ENCODE measurements at regions not wholly inside any gene's neighbourhood (a gene's known extent, or its start where the extent isn't known, plus 50 kb on each side); places are given as distances from the start of the nearest gene placed in this dataset.
"Not testable (repeated sequence)": the region's sequence is repeated elsewhere in the genome, so short reads cannot be mapped to it uniquely, and the experiment has no call there.

DNA sequence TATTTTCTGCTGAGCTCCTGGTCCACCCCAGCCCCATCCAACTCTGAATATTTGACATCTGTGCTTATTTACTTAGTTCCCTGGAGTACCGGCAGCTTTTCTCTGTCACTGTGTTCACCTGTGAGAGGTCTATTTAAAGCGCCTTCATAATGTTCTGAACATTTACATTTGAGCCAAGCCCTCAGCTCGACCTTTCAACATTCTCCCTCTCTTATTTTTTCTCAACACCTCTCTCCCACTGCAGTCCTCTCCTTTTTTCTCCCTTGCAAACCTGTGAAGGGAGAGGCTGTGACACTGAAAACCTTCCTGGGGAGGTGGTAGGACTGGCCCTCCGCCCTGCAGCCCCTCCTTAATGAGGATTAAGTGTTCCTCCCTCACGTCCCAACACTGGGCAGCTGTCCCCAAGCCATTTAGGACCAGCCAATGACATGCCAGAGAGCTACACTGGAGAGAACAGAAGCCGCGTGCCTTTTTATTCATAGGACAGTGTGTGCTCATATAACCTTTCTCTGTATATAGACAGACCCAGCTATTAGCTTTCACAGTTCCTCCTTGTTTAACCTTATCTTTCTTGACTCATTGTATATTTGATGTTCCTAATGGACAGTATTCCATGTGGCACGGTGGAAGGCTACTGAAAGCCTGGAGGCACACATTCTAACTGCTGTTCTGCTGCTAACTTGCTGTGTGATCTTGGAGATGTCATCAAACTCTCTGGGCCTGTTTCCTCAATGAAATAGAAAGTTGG is 134.8 kb downstream of the NUFIP1 start:
- no peak for DNase-seq (ENCODE audit: low spot score)
- TF ChIP-seq, protein P1, sequence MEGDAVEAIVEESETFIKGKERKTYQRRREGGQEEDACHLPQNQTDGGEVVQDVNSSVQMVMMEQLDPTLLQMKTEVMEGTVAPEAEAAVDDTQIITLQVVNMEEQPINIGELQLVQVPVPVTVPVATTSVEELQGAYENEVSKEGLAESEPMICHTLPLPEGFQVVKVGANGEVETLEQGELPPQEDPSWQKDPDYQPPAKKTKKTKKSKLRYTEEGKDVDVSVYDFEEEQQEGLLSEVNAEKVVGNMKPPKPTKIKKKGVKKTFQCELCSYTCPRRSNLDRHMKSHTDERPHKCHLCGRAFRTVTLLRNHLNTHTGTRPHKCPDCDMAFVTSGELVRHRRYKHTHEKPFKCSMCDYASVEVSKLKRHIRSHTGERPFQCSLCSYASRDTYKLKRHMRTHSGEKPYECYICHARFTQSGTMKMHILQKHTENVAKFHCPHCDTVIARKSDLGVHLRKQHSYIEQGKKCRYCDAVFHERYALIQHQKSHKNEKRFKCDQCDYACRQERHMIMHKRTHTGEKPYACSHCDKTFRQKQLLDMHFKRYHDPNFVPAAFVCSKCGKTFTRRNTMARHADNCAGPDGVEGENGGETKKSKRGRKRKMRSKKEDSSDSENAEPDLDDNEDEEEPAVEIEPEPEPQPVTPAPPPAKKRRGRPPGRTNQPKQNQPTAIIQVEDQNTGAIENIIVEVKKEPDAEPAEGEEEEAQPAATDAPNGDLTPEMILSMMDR (IDR thresholded peaks at IDR 0.05; ENCODE audit: borderline replicate concordance, control extremely low read depth, extremely low read depth, insufficient read depth, missing control alignments), result no peak
- in situ Hi-C loops (cut with MboI; ENCODE audit: low sequenced_read_pairs, unreplicated experiment), result no loop called here

DNA sequence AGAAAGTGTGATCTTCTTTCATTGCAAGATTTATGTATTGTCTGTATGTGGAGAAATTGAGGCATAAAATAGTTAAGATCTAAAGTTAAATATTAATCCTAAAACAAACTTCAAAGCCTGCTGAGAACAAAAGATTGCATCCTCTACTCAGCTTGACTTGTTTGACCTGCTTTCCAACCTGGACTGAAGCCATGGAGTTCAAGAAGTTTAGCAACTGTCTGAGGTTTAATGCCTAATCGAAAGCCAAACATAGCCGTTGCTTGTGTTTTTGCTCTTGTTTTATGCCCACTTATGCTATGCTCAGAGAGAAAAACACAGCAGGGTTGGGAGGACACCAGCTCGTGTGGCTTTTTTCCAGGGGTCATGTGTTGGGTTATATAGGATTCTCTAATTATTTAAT is 135.6 kb downstream of the NUFIP1 start:
- in situ Hi-C loops (cut with MboI; ENCODE audit: low sequenced_read_pairs, unreplicated experiment), result no loop called here
- no peak for DNase-seq (ENCODE audit: low spot score)
- TF ChIP-seq, protein P1 (IDR thresholded peaks at IDR 0.05; ENCODE audit: borderline replicate concordance, control extremely low read depth, extremely low read depth, insufficient read depth, missing control alignments), result no peak

DNA sequence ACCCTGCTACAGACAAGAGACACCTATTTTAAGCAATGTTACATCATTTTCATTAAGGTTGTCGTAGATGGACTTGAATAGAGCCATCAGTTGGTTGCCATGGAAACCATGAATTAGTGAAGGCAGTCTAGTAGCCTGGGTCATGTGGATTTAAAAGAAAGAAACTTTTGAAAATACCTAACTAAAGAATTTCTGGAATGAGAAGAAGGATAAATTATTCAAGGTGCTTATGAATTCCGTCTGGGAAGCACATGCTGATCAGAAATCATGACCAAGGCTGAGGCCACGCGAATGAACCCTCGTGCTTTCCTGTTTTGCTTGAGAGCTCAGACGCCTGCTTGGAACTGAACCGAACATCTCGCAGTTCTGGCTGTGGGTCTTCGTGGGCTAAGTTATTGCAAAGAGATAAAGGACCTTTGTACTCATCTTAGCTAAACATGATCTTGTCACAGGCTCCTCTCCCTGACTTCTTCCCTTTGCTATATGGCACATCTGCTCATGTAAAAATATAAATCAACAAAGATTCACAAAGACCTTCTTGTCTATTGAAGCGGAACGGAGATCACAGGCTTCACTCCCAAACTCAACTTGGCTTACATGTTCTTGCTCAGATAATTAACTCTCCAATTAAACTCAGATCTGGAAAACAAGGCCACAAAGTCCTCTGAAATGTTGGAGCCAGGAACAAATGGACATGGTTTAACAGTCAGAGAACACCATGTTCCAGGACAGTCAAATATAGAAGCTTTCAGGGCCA is 140.2 kb downstream of the NUFIP1 start:
- in situ Hi-C loops (cut with MboI; ENCODE audit: low sequenced_read_pairs, unreplicated experiment), result no loop called here
- TF ChIP-seq, protein P1 (IDR thresholded peaks at IDR 0.05; ENCODE audit: borderline replicate concordance, control extremely low read depth, extremely low read depth, insufficient read depth, missing control alignments), result no peak
- DNase-seq (ENCODE audit: low spot score), result no peak

DNA sequence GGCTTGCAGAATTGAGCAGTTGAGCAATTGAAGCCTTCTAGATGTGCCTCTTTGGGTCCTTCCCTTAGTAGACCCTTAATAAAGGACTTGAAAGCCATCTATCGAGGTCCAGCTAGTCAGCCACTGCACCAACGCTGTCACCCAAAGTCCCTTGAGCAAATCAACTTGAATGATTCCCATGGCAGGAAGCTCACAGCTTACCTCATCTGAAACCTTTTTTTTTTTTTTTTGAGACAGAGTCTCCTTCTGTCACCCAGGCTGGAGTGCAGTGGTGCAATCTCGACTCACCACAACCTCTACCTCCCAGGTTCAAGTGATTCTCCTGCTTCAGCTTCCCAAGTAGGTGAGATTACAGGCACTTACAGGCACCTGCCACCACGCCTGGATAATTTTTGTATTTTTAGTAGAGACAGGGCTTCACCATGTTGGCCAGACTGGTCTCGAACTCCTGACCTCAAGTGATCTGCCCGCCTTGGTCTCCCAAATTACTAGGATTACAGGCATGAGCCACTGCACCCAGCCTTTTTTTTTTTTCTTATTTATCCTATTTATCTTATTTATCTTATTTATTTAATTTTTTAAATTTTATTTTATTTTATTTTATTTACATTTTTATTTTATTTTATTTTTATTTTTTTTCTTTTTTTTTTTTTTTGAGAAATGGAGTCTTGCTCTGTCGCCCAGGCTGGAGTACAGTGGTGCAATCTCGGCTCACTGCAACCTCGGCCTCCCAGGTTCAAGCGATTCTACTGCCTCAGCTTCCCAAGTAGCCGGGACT is 143.8 kb downstream of the NUFIP1 start:
- in situ Hi-C loops (cut with MboI; ENCODE audit: low sequenced_read_pairs, unreplicated experiment); DNase-seq (ENCODE audit: low spot score): not testable (repeated sequence)

DNA sequence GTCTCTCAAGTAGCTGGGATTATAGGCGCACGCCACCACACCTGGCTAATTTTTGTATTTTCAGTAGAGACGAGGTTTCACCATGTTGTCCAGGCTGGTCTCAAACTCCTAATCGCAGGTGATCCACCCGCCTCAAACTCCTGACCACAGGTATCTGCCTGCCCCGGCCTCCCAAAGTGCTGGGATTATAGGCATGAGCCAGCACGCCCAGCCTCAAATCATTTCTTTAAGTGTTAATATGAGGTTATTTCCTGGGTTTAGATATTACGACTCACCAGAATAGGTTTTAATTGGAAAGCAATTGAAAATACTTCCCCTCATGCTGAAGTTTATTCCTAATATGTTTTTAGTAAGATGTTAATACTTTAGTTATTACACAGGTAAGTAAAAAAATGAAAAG is 144.5 kb downstream of the NUFIP1 start:
- DNase-seq (ENCODE audit: low spot score), result no peak
- TF ChIP-seq, protein P1 (IDR thresholded peaks at IDR 0.05; ENCODE audit: borderline replicate concordance, control extremely low read depth, extremely low read depth, insufficient read depth, missing control alignments), result no peak
- in situ Hi-C loops (cut with MboI; ENCODE audit: low sequenced_read_pairs, unreplicated experiment), result no loop called here

DNA sequence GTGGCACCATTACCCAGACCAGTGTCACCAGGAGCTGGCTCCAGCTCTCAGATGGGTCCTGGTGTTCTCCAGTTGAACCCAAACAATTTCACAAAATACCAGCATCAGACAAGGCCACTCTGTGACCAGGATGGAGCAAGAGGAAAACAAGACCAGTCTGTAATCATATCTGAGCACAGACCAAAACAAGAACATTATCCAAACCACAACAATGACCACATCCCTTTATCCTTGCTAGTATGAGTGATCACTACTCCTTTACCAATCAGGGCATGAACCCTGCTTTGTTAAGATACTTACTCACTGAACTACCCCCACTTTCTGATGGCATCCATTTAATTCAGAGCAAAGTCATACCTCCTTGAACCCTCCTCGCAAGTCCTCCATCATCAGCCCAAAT is 145.9 kb downstream of the NUFIP1 start:
- in situ Hi-C loops (cut with MboI; ENCODE audit: low sequenced_read_pairs, unreplicated experiment), result no loop called here
- DNase-seq (ENCODE audit: low spot score), result no peak
- TF ChIP-seq, protein P1 (IDR thresholded peaks at IDR 0.05; ENCODE audit: borderline replicate concordance, control extremely low read depth, extremely low read depth, insufficient read depth, missing control alignments), result no peak

Data from GM13976 (cell line).